Colonic mucosa (tissue), 4 donors: ENCODE measurements at regions not wholly inside any gene's neighbourhood (a gene's known extent, or its start where the extent isn't known, plus 50 kb on each side); places are given as distances from the start of the nearest gene placed in this dataset.

ENCODE experiments used
- DNase-seq: peaks from one replicate; pipeline ENCODE4 v3.0.0-alpha.2; 2020
- H3K27ac ChIP-seq: fragments of 200-600 bp; one replicate; pipeline ENCODE4 v1.8.0; 2021
- H3K27me3 ChIP-seq: fragments of 200-600 bp; one replicate; pipeline ENCODE4 v1.8.0; 2021
- H3K36me3 ChIP-seq: fragments of 200-600 bp; one replicate; pipeline ENCODE4 v1.8.0; 2021
- H3K4me1 ChIP-seq: fragments of 200-600 bp; one replicate; pipeline ENCODE4 v1.8.0; 2021; ENCODE audit warnings: mild to moderate bottlenecking
- H3K4me3 ChIP-seq: fragments of 200-600 bp; one replicate; pipeline ENCODE4 v1.8.0; 2021
- H3K9ac ChIP-seq, 2 donors: one replicate each; pipeline ENCODE4 v1.7.0; 2013; ENCODE audit warnings: control low read depth in 2 of 2, low read depth in 2 of 2, low read length in 2 of 2
- H3K9me3 ChIP-seq: fragments of 200-600 bp; one replicate; pipeline ENCODE4 v1.8.0; 2021
- CTCF ChIP-seq: fragments of 200-600 bp; IDR thresholded peaks from one replicate; pipeline ENCODE4 v1.8.0; 2022; ENCODE audit warnings: antibody characterized with exemption, mild to moderate bottlenecking
- intact Hi-C: fragments of 100-400 bp; cut with DNase I; formaldehyde crosslinking; loops from one replicate; pipeline ENCODE4 v1.14.1; 2022
- donor health status: healthy.
- donor health status: DM: no; HTN: no; CAD: no.
- donor health status: DM: no; HTN: no; CAD: no.

DNA sequence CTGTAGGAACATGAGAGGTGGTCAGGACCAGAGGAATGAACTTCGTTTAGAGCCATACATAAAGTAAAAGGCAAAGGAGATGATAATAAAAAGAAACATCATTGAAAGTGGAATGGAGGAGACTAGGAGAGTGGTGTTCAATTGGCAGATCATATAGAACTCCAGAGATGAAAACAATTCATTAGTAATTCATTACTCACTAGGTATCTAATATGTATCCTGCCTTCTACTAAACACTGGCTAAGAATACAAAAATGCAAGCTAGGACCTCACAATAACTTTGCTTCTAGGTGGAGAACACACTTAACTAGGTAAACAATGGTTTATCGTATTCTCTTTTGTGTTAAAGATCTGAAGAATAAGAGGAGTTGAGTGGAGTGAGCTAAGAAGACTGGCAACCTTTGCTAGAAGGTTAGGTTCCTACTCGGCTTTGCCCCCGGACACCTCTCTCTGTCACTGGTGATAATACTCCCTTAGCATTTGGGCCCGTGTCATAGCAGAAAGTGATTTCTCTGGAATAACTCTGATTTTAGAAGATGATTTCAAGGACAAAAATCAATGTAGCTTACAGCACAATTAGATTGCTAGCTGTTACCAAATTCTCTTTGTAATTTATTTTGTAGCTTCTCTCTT is 88.6 kb upstream of the IFNE start:
- intact Hi-C loops = no loop called here
- Histone ChIP-seq H3K9me3 (no peaks in the 10 kb centered on the region), H3K9ac (no peak overlapping the region), H3K27me3 (peaks cover 8% of the 10 kb centered on the region), H3K4me3 (no peak overlapping the region), H3K4me1 (no peaks in the 10 kb centered on the region), H3K36me3 (no peaks in the 10 kb centered on the region), H3K27ac (no peak overlapping the region)
- no peak for TF ChIP-seq CTCF
- no peak for DNase-seq

GRCh38 chr9:21574261-21574660 is 92.1 kb upstream of the IFNE start:
- no peak for TF ChIP-seq CTCF
- H3K4me3 ChIP-seq = no peak overlapping the region
- no peaks in the 10 kb centered on the region for H3K4me1 ChIP-seq
- DNase-seq = no peak
- H3K9ac ChIP-seq = no peak overlapping the region
- no peak overlapping the region for H3K27ac ChIP-seq
- no peaks in the 10 kb centered on the region for H3K36me3 ChIP-seq
- H3K9me3 ChIP-seq = no peaks in the 10 kb centered on the region
- no peaks in the 10 kb centered on the region for H3K27me3 ChIP-seq
- intact Hi-C loops = no loop called here

- Histone ChIP-seq H3K4me1 (no peaks in the 10 kb centered on the region), H3K27ac (no peak overlapping the region), H3K9me3 (no peaks in the 10 kb centered on the region), H3K4me3 (no peak overlapping the region), H3K9ac (no peak overlapping the region), H3K27me3 (no peaks in the 10 kb centered on the region), H3K36me3 (no peaks in the 10 kb centered on the region)
- intact Hi-C loops = no loop called here
- no peak for DNase-seq
- no peak for TF ChIP-seq CTCF
Observed at GRCh38 chr9:21576331-21577189, 94.4 kb upstream of the IFNE start.

- intact Hi-C loops = no loop called here
Observed at GRCh38 chr9:21579247-21579671, 97.1 kb upstream of the IFNE start.

GRCh38 chr9:21579743-21580142 is 97.6 kb upstream of the IFNE start:
- no peak overlapping the region for H3K4me3 ChIP-seq
- H3K4me1 ChIP-seq = no peaks in the 10 kb centered on the region
- H3K27ac ChIP-seq = no peak overlapping the region
- H3K27me3 ChIP-seq = no peaks in the 10 kb centered on the region
- TF ChIP-seq CTCF = no peak
- no peaks in the 10 kb centered on the region for H3K36me3 ChIP-seq
- no peak overlapping the region for H3K9ac ChIP-seq
- intact Hi-C loops = no loop called here
- H3K9me3 ChIP-seq = no peaks in the 10 kb centered on the region
- DNase-seq = no peak

More at GRCh38 chr9:21579247-21579671, 97.1 kb upstream of the IFNE start:
- Histone ChIP-seq H3K4me3 (no peak overlapping the region), H3K27me3 (no peaks in the 10 kb centered on the region), H3K4me1 (no peaks in the 10 kb centered on the region), H3K9ac (no peak overlapping the region), H3K27ac (no peak overlapping the region), H3K36me3 (no peaks in the 10 kb centered on the region), H3K9me3 (no peaks in the 10 kb centered on the region)
- DNase-seq = no peak
- TF ChIP-seq CTCF = no peak
